SKM-1 treated with dmso at 0.1 percent for 144 hours (cell line): ENCODE measurements at regions not wholly inside any gene's neighbourhood (a gene's known extent, or its start where the extent isn't known, plus 50 kb on each side); places are given as distances from the start of the nearest gene placed in this dataset.
"Not testable (repeated sequence)": the region's sequence is repeated elsewhere in the genome, so short reads cannot be mapped to it uniquely, and the experiment has no call there.

Experiments used
- DNase-seq: peaks from one replicate; lab custom pipeline; 2025; ENCODE audit not compliant: unreplicated experiment; lab: John Stamatoyannopoulos, UW

DNA sequence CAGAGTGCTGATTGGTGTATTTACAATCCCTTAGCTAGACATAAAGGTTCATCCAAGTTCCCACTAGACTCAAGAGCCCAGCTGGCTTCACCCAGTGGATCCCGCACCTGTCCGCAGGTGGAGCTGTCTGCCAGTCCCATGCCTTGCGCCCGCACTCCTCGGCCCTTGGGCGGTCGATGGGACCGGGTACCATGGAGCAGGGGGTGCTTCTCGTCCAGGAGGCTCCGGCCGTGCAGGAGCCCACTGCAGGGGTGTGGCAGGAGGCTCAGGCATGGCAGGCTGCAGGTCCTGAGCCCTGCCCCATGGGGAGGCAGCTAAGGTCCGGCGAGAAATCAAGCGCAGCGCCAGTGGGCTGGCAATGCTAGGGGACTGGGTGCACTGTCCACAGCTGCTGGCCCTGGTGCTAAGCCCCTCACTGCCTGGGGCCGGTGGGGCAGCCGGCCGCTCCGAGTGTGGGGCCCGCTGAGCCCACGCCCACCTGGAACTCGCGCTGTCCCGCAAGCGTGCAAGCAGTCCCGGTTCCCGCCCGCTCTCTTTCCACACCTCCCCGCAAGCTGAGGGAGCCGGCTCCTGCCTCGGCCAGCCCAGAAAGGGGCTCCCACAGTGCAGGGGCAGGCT lies 1206.3 kb downstream of the OTOL1 start:
- no peak for DNase-seq

DNA sequence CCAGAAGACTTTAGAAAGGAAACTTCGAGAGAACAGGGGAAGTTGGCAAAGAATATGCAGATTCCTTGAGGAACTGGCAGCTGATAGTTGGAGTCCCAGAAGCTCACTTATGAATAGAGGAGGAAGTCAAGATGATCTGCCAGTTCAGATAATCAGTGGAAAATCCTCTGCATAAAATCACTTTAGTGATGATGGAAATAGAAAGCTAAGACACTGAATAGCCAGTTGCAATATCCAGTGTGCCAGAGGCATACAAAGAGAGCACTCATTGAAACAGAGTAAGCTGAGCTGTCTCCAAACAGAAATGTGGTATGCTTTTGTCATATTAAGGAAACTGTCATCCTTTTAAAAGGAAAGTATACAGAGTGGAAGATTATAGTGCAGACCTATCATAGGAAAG lies 1207.6 kb downstream of the OTOL1 start:
- no peak for DNase-seq

DNA sequence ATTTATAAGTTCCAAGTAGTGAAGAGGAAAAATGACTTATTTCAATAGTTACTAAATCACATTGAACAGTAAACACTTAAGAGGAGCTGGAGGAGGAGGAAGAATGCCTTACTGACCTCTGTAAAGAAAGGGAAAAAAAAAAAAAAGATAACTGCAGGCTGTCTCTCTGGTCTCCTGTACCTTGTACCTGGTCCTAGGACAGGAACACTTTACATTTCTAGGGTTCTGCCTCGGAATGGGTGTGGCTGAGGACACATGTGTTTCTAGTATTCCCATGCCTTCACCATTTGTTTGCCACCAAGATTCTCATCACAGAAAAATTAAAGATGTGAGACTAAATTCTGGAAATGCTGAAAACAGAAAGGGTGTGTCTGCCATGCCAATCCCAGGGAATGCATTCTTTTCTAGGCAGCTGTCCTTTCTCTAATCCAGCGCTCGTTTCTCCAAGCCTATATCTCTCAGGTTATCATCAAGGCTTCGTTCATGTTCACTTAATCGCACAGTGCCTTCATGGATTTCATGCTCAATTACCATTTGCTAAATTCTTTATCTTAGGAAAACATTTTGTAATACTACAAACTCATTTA lies 1208.3 kb downstream of the OTOL1 start:
- DNase-seq, result no peak

DNA sequence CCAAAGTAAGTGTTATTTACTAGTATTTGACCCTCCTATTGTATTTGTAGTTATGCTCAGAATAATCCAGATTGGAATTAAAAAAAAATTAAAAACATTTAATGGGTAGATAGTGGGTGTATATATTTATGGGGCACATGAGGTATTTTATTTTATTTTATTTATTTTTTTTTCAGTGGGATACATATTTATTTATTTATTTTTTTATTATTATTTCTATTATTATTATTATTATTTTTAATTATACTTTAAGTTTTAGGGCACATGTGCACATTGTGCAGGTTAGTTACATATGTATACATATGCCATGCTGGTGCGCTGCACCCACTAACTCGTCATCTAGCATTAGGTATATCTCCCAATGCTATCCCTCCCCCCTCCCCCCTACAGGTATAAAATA lies 1211.8 kb downstream of the OTOL1 start:
- not testable (repeated sequence) for DNase-seq

DNA sequence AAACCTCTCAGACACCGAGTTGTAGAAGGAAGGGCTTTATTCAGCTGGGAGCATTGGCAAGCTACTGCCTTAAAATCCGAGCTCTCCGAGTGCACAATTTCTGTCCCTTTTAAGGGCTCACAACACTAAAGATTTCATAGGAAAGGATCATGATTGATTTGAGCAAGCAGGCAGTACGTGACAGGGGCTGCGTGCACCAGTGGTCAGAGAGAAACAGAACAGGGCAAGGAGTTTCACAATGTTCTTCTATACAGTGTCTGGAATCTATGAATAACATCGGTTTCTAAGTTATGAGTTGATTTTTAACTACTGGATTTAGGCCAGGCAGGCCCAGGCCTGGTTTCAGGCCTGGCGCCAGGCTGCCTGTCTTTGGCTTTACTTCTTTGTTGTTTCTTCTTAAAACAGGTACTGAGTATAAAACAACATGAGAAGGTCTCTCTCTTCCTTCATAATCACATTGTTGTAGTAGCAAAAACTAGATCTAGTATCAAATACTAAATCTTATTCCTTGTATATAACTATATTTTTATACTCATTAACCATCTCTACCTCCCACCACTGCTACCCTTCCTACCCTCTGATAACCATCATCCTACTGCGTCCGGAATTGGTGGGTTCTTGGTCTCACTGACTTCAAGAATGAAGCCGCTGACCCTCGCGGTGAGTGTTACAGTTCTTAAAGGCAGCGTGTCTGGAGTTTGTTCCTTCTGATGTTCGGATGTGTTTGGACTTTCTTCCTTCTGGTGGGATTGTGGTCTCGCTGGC lies 1212.5 kb downstream of the OTOL1 start:
- DNase-seq, result not testable (repeated sequence)

DNA sequence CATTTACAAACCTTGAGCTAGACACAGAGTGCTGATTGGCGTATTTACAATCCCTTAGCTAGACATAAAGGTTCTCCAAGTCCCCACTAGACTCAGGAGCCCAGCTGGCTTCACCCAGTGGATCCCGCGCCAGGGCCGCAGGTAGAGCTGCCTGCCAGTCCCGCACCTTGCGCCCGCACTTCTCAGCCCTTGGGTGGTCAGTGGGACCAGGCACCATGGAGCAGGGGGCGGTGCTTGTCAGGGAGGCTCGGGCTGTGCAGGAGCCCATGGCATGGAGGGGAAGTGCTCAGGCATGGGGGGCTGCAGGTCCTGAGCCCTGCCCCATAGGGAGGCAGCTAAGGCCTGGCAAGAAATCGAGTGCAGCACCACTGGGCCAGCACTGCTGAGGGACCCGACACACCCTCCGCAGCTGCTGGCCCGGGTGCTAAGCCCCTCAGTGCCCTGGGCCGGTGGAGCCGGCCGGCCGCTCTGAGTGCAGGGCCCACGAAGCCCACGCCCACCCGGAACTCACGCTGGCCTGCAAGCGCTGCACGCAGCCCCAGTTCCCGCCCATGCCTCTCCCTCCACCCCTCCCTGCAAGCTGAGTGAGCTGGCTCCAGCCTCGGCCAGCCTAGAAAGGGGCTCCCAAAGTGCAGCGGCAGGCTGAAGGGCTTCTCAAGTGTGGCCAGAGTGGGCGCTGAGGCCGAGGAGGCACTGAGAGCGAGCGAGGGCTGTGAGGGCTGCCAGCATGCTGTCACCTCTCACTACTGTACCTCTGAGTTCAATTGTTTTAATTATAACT lies 1213.9 kb downstream of the OTOL1 start:
- DNase-seq, result no peak

DNA sequence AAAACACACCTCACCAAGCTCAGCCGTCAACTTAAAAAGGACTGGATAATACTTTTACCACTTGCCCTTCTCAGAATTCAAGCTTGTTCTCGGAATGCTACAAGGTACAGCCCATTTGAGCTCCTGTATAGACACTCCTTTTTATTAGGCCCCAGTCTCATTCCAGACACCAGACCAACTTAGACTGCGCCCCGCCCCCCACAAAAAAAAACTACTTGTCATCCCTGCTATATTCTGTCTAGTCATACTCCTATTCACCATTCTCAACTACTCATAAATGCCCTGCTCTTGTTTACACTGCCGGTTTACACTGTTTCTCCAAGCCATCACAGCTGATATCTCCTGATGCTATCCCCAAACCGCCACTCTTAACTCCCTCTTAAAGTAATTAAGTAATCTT lies 1220.5 kb downstream of the OTOL1 start:
- DNase-seq, result not testable (repeated sequence)

DNA sequence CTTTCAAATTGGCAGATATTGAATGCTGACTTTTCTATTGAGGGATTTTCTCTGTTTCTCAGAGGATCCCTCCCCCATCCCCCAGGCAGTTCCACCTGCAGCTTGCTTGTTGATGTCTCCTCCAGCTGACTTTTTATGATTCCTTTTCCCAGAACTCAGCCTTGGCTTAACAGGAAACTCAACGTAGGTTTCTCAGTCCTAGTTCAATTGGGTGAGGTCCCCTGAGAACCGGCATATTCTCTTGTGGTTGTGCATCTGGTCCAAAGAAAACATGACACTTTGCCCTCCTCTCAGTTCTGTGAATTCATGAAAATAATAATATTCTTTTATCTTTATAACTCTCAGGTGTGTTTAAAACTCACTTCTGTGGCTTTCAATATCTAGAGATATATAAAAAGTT lies 1222.1 kb downstream of the OTOL1 start:
- no peak for DNase-seq

DNA sequence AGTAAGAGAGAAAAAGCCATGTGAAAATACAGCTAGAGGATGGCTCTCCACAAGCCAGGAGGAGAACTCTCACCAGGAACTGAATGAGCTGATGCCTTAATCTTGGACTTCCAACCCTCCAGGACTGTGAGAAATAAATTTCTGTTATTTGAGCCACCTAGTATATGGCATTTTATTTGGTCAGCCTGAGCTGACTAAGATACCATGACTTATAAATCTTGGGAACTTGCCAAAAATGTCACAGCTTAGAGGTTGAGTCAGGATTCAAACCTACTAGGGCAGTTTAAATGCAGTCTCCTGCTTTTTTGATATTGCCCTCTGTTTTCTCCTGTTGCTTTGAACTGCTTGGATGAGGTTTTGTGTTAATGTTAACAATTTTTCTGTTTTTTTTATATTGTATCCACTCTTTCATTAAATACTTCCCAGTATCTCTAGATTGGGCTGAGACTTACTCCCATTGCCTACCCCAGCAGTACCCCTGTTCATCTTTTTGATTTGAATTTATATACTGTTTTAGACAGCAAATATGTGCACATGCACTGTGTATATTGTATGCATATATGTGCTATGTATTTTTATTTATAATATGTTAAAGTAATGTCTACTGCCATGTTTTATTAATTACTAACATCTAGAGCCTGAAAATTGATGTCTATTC lies 1223.2 kb downstream of the OTOL1 start:
- no peak for DNase-seq

DNA sequence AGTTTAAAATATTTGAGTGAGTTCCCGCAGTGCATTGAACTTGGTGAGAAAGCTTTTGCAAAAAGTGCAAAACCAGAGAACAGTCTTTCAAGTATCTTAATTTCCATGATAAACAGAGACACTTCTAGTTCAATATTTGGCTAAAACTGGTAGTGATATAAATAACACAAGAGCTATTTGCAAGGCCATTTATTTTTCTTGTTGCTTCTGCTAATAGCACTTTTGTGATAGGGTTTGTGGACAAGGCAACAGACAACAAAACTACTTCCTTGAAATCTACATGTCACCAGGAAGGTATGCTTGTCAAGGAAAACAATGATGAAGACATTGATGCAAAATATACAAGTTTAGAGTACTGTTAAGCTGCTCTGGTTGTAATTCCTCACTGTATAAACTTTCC lies 1225.1 kb downstream of the OTOL1 start:
- no peak for DNase-seq

DNA sequence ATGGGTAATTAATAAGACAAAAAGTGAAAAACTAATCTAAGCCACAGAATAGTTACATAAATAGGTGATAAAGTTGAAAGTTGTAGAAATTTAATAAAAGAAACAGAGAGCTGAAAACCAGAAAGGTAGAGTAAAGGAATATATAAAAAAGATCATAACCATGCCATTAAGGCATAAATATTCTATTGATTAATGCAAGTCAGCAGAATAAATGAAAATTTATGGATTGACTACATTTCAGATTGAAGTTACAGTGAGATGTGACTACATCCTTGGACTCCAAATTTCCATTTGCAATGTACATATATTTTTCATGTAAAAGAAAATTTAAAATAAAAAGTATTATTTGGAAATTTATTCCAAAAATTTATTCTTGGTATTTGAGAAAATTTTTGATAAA lies 1225.7 kb downstream of the OTOL1 start:
- no peak for DNase-seq

DNA sequence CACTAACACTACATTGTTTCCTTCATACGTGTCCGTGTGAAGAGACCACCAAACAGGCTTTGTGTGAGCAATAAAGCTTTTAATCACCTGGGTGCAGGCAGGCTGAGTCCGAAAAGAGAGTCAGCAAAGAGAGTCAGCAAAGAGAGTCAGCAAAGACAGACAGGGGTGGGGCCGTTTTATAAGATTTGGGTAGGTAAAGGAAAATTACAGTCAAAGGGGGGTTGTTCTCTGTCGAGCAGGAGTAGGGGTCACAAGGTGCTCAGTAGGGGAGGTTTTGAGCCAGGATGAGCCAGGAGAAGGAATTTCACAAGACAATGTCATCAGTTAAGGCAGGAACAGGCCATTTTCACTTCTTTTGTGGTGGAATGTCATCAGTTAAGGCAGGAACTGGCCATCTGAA lies 1226.2 kb downstream of the OTOL1 start:
- DNase-seq, result not testable (repeated sequence)

DNA sequence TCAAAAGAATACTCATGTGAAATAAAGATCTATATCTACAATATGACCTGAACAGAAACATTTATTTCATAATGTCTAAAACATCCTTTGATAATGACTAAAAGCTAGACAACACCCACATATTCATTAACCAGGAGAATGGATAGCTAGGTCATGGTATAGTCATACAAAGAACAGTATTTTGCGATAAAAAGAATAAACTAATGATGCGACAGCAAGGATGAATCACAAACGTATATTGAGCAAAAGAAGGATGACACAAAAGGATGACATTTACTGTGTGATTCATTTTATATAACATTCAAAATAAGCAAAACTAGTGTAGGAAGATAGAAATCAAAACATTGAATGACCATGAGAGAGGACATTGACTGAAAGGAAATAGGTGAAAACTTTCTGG lies 1233.1 kb downstream of the OTOL1 start:
- no peak for DNase-seq

DNA sequence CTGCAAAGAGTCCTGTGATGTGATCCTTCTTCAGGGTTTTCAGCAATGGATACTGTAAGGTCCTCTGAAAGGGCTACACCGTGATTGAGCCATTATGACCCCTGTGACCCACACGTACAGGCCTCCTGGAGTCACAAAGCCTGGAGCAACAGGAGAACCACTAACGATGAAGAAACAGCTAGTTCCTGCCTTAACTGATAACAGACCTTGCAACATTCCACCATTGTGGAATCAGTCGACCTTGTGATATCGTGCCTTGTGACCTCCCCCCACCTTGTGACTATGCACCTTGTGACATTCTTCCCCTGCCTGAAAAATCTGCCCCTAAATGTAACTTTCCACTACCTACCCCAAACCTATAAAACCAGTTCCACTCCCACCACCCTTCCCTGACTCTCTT lies 1235.4 kb downstream of the OTOL1 start:
- DNase-seq, result peak; percentile 8

DNA sequence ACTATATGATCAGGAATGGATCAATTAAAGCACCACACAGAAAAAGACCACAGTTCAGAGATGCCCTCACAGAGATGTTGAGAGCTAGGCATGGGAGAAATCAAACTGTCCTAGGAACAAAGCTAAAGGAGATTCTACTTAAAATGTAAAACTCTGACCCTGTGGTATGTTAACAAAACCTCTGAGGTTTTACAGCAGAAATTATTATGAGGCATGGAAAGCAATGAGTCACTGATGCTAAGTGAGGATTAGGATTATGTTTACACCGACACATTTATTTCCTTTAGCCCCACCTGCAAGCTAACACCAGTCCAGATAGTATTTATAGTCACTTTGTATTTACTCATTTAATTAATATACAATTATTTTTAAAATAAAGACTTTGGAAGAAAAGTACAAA lies 1242.2 kb downstream of the OTOL1 start:
- DNase-seq, result no peak

DNA sequence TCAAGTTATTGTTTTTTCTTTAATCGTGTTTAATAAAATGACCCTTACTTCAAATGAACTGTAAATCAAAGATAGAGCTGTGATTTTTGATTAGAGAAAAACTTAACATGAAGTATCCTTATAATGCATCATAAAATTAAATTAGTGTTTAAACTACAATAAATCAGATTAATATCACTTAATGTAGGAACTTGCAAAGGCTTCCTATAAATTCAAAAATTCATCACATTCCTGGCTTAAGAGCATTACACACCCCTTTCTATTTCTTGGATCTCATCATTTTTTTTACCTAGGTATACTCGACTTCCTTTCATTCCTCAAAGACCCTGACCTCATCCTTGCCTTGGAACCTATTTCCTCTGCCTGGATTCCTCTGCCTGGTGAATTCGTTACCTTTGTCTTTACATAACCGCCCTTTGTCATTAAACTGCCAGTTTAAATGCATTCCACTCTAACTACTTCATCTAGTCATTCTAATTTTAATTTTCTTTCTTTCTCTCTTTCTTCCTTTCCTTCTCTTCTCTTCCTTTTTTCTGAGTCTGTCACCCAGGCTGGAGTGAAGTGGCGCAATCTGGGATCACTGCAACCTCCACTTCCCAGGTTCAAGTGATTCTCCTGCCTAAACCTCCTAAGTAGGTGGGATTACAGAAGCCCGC lies 1244.5 kb downstream of the OTOL1 start:
- no peak for DNase-seq

DNA sequence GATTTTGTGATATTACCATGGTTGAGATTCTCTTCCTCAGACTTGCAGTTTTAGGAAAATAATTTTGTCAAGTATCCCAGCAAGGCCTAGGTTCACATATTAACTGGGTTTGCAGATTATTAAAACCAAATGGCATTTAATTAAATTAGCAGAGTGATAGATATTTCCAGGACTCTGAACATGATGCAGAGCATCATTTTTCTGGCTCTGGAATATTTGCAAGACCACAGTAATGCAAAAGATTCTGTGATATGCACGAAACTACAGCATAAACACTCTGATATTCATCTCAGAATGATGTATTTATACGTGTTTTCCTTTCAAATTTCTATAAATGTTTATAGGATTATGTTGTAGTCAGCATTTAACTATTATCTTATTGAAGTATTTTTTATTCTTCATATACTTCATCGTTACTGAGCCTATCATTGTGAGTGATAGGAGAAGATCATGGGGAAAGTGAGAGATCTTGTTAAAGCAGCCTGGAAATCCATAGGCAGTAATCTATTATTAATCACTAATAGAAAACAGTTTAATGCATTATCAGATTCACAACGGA lies 1245.6 kb downstream of the OTOL1 start:
- no peak for DNase-seq

DNA sequence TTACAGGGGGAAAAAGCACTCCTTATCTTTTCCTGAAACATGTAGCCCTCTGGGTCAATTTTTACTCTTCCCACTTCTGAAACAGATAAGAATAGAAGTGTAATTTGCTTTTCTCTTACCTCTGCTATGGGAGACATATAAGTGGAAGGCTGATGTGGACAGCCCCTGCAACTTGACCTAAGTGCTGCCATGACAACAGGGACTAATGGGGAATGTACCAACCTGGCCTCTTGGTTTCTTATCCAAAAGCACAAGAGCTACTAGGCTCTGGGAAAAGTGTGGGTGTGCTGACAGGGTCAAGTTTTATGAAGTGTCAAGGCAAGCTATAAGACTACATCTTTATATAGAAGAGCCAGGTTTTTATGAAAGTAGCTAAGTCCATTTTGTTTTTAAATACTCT lies 1246.5 kb downstream of the OTOL1 start:
- no peak for DNase-seq

DNA sequence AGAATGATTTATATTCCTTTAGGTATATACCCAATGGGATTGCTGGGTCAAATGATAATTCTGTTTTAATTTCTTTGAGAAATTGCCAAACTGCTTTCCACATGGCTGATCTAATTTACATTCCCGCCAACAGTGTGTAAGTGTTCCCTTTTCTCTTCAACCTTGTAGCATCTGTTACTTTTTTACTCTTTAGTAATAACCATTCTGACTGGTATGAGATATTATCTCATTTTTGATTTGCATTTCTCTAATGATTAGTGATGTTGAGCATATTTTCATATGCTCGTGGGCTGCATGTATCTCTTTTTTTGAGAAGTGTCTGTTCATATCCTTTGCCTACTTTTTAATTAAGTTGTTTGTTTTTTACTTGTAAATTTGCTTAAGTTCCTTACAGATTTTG lies 1264.2 kb downstream of the OTOL1 start:
- no peak for DNase-seq

DNA sequence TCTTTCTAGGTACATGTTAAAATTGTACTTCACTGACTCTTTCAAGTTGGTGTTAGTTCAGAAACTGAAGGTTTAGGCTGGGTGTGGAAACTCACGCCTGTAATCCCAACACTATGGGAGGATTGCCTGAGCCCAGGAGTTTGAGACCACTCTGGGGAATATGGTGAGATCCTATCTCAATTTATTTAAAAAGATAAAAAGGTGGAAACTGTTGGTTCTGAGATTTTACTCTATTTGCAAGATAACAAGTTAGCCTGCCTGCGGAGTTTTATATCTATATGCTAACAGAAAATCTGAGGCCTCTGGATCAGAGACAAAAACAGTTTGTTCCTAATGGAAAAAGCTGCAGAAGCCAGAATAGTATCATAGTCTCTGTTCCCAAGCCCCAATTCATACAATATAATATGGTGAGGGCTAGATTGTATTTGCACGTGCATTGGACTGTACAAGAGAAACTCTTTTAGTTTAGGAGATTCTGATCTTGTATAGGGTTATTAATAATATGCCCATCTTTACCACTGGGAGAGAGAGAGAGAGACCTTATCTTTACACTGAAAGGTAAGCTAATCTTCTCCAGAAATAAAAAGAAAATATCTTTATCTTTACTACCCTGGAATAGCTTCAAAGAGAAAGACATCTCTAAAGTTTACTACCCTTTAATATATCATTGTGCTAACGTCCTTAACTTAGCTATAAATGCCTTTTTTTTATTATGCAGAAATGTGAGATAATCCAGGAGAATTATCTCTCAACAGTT lies 1267.6 kb downstream of the OTOL1 start:
- no peak for DNase-seq
